ENCODE measurements at regions not wholly inside any gene's neighbourhood (a gene's known extent, or its start where the extent isn't known, plus 50 kb on each side); places are given as distances from the start of the nearest gene placed in this dataset.
"Not testable (repeated sequence)": the region's sequence is repeated elsewhere in the genome, so short reads cannot be mapped to it uniquely, and the experiment has no call there.

DNA sequence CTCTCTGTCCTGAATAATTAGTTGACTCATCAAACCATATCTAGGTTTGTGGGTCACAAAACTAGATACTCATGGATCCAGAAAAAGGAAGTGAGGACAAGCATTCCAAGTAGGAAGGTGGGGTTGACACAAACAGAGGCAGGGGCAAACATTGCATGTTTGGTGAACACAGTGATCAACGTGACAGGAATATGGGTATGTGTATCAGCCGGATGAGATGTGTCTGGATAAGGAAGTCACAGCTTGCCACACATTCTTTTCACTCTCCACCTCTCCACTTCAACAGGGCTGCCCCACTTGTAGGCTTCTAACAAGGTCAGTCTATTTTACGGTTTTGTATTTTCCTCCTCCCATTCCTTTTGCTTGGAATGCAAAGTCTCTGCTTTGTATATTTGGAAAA, 319.0 kb downstream of the CYRIA start:
- Histone ChIP-seq H3K27ac (ENCODE audit: low read depth, low read length) (no peak overlapping the region), H3K4me1 (ENCODE audit: control insufficient read depth, insufficient read depth, low read length) (no peaks in the 10 kb centered on the region), H3K27me3 (ENCODE audit: control insufficient read depth, insufficient read depth, low read length) (no peaks in the 10 kb centered on the region), H3K9ac (ENCODE audit: low read length) (no peak overlapping the region), H3K4me3 (ENCODE audit: low read depth, low read length) (no peak overlapping the region), H3K36me3 (ENCODE audit: control insufficient read depth, insufficient read depth, low read length) (no peaks in the 10 kb centered on the region), H3K9me3 (ENCODE audit: control insufficient read depth, insufficient read depth, low read depth, low read length) (peaks cover 19% of the 10 kb centered on the region)

DNA sequence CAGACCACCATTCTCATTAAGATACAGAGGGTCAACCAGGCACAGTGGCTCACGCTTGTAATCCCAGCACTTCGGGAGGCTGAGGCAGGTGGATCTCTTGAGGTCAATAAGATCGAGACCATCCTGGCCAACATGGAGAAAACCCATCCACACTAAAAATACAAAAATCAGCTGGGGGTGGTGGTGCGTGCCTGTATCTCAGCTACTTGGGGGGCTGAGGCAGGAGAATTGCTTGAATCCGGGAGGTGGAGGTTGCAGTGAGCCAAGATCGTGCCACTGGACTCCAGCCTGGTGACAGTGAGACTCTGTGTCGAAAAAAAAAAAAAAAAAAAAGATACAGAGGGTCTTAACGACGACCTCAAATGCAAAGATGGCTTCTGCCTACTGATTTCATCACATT, 320.4 kb downstream of the CYRIA start:
- H3K9me3 ChIP-seq (ENCODE audit: control insufficient read depth, insufficient read depth, low read depth, low read length); H3K27ac ChIP-seq (ENCODE audit: low read depth, low read length); H3K27me3 ChIP-seq (ENCODE audit: control insufficient read depth, insufficient read depth, low read length); H3K9ac ChIP-seq (ENCODE audit: low read length); H3K4me1 ChIP-seq (ENCODE audit: control insufficient read depth, insufficient read depth, low read length); H3K36me3 ChIP-seq (ENCODE audit: control insufficient read depth, insufficient read depth, low read length); H3K4me3 ChIP-seq (ENCODE audit: low read depth, low read length): not testable (repeated sequence)

DNA sequence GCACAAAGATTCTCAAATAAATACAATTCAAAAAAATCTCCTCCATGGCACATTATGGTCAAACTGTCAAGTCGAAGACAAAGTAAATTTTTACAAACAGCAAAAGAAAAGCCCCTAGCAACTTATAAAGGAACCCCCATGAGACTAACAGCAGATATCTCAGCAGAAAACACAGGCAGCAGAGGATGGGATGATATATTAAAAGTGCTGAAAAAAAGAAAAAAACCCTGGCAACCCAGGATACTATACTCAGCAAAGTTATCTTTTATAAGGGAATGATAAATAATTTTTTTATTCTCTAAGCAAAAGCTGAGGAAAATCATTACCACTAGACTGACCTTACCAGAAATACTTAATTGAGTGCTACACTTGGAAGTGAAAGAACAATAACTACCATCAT, 326.4 kb downstream of the CYRIA start:
- H3K9me3 ChIP-seq (ENCODE audit: control insufficient read depth, insufficient read depth, low read depth, low read length), result no peaks in the 10 kb centered on the region
- H3K4me1 ChIP-seq (ENCODE audit: control insufficient read depth, insufficient read depth, low read length), result peaks cover 11% of the 10 kb centered on the region
- H3K36me3 ChIP-seq (ENCODE audit: control insufficient read depth, insufficient read depth, low read length), result no peaks in the 10 kb centered on the region
- H3K27me3 ChIP-seq (ENCODE audit: control insufficient read depth, insufficient read depth, low read length), result no peaks in the 10 kb centered on the region
- H3K4me3 ChIP-seq (ENCODE audit: low read depth, low read length), result no peak overlapping the region
- no peak overlapping the region for H3K9ac ChIP-seq (ENCODE audit: low read length)
- H3K27ac ChIP-seq (ENCODE audit: low read depth, low read length), result no peak overlapping the region

DNA sequence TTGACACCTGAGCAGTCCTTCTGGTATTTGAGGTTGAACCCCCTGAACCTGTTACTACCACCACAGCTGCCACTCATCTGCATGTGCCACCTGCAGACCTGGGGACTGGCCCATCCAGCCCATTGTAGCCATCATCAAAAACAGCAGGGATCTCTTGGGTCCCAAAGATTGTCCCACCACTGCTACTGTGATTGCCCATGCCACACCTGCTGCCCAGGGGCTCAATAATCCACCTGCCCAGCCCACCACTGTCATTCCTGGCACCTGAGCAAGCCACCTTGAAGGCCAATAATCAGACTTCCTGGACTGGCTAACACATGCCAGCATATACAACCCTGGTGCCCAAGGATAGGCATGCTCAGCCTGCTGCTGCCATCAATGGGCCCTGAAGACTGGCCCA, 327.6 kb downstream of the CYRIA start:
- Histone ChIP-seq H3K9me3 (ENCODE audit: control insufficient read depth, insufficient read depth, low read depth, low read length) (no peaks in the 10 kb centered on the region), H3K36me3 (ENCODE audit: control insufficient read depth, insufficient read depth, low read length) (no peaks in the 10 kb centered on the region), H3K4me3 (ENCODE audit: low read depth, low read length) (no peak overlapping the region), H3K27ac (ENCODE audit: low read depth, low read length) (no peak overlapping the region), H3K4me1 (ENCODE audit: control insufficient read depth, insufficient read depth, low read length) (peaks cover 11% of the 10 kb centered on the region), H3K27me3 (ENCODE audit: control insufficient read depth, insufficient read depth, low read length) (no peaks in the 10 kb centered on the region), H3K9ac (ENCODE audit: low read length) (no peak overlapping the region)

DNA sequence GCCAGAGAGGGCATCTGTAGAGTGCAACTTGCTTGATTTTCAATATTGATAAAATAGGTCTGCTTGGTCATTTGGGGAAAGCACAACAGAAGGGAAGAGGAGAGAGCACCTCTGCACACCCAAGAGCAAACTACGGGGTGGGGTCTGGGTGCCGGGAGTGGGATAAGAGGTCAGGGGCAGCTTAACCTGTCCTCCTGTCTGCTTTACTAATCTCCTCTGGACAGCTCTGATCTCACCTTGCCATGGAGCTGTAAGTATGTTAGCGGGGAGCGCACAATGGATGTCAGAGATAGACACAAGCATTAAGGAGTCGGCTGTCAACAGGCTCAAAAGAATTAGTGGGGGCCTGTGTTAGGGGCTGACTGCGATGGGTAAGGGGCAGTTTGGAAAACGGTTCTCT, 328.7 kb downstream of the CYRIA start:
- no peak overlapping the region for H3K9ac ChIP-seq (ENCODE audit: low read length)
- no peaks in the 10 kb centered on the region for H3K9me3 ChIP-seq (ENCODE audit: control insufficient read depth, insufficient read depth, low read depth, low read length)
- no peak overlapping the region for H3K4me3 ChIP-seq (ENCODE audit: low read depth, low read length)
- H3K27me3 ChIP-seq (ENCODE audit: control insufficient read depth, insufficient read depth, low read length), result no peaks in the 10 kb centered on the region
- peaks cover 11% of the 10 kb centered on the region for H3K4me1 ChIP-seq (ENCODE audit: control insufficient read depth, insufficient read depth, low read length)
- H3K36me3 ChIP-seq (ENCODE audit: control insufficient read depth, insufficient read depth, low read length), result no peaks in the 10 kb centered on the region
- H3K27ac ChIP-seq (ENCODE audit: low read depth, low read length), result no peak overlapping the region

DNA sequence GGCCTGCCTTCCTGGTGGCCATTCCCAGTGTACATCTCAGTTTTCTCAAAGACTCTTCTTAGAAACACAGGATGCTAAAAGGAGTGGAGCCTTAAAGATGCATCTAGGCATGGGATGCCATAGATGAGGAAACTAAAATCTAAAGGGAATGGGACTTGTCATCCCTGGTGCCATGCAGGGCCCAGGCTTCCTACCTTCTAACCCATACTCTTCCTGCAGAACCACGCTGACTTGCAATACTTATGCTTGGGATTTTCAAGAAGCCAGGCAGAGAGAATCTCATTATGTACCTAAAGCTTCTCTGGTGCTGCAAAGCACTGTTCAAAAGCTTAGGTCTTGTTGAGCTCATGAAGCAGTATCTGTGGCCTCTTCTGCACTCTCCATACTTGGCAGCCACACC, 329.1 kb downstream of the CYRIA start:
- H3K4me1 ChIP-seq (ENCODE audit: control insufficient read depth, insufficient read depth, low read length), result peaks cover 14% of the 10 kb centered on the region

DNA sequence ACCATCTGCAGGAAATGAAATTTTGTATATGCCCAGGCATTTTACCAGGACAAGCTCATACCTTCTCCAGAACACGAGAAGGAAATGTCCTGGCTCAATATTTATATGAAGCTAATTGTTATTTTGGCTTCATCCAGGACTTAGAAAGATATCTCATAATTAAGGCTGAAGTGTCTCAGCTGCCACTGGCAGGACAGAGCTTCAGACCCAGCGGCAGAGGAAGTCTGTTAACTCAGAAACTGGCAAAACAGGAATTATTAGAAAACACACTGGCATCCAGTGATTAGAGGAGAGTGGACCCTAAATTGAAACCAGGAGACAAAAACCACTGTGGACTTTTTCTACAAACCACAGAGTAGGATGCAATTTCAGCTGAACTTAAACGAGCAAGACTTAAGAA, 329.7 kb downstream of the CYRIA start:
- Histone ChIP-seq H3K36me3 (ENCODE audit: control insufficient read depth, insufficient read depth, low read length) (no peaks in the 10 kb centered on the region), H3K27ac (ENCODE audit: low read depth, low read length) (no peak overlapping the region), H3K4me1 (ENCODE audit: control insufficient read depth, insufficient read depth, low read length) (peaks cover 20% of the 10 kb centered on the region)

More for the DNA sequence above, 329.1 kb downstream of the CYRIA start:
- H3K36me3 ChIP-seq (ENCODE audit: control insufficient read depth, insufficient read depth, low read length), result no peaks in the 10 kb centered on the region
- H3K27me3 ChIP-seq (ENCODE audit: control insufficient read depth, insufficient read depth, low read length), result no peaks in the 10 kb centered on the region
- H3K9ac ChIP-seq (ENCODE audit: low read length), result no peak overlapping the region
- H3K27ac ChIP-seq (ENCODE audit: low read depth, low read length), result no peak overlapping the region
- H3K9me3 ChIP-seq (ENCODE audit: control insufficient read depth, insufficient read depth, low read depth, low read length), result no peaks in the 10 kb centered on the region
- H3K4me3 ChIP-seq (ENCODE audit: low read depth, low read length), result no peak overlapping the region

DNA sequence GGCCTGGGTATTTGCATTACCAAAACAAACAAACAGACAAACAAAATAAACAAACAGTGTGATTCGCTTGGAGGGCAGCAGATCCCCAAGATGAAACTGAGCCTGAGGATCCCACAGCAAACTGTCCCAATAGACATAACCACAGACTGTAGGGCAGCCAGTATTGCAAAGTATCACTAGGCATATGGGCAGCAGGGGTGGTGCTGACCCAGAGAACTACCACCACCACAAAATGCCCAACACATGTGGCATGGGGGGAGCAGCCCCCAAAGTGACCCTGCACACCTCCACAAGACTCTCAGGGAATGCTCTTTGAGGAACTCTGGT, 330.1 kb downstream of the CYRIA start:
- Histone ChIP-seq H3K4me1 (ENCODE audit: control insufficient read depth, insufficient read depth, low read length) (peaks cover 23% of the 10 kb centered on the region), H3K27ac (ENCODE audit: low read depth, low read length) (no peak overlapping the region), H3K27me3 (ENCODE audit: control insufficient read depth, insufficient read depth, low read length) (no peaks in the 10 kb centered on the region), H3K9me3 (ENCODE audit: control insufficient read depth, insufficient read depth, low read depth, low read length) (no peaks in the 10 kb centered on the region), H3K4me3 (ENCODE audit: low read depth, low read length) (no peak overlapping the region), H3K9ac (ENCODE audit: low read length) (no peak overlapping the region), H3K36me3 (ENCODE audit: control insufficient read depth, insufficient read depth, low read length) (no peaks in the 10 kb centered on the region)

More for the DNA sequence above, 329.7 kb downstream of the CYRIA start:
- Histone ChIP-seq H3K9me3 (ENCODE audit: control insufficient read depth, insufficient read depth, low read depth, low read length) (no peaks in the 10 kb centered on the region), H3K27me3 (ENCODE audit: control insufficient read depth, insufficient read depth, low read length) (no peaks in the 10 kb centered on the region), H3K9ac (ENCODE audit: low read length) (no peak overlapping the region), H3K4me3 (ENCODE audit: low read depth, low read length) (no peak overlapping the region)

DNA sequence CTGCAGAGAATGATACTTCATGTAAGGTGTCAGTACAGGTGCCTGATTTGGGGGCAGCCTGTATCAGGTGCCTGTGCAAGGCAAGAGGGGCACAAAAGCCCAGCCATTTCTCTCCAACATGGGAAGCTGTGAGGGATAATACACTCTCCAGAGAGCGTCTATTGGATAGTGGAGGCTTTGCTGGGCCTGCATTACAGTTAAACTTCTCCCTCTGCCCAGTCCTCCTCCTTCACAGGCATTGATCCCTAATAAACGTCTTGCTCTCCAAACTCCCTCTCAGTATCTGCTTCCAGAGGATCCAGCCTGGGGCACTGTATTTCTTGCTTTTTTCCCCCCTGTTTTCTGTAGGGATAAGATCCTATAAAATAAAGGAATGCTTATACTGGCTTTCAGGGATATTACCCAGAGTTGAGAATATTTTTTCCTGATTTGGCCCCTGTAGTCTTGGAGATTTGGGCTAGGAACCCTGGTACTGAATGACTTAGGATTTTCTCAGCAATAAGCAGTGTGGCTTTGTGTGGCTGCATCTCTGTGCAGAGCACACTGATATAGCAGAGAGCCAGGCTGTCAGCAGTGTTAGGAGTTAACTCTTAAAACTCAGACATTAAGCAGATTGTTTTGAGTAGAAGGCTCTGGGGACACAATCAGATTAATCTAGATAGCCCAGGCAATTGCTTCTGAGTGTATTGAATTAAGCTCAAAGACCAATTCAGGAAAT, 330.6 kb downstream of the CYRIA start:
- H3K9ac ChIP-seq (ENCODE audit: low read length), result no peak overlapping the region
- H3K4me1 ChIP-seq (ENCODE audit: control insufficient read depth, insufficient read depth, low read length), result peaks cover 26% of the 10 kb centered on the region
- no peaks in the 10 kb centered on the region for H3K36me3 ChIP-seq (ENCODE audit: control insufficient read depth, insufficient read depth, low read length)
- H3K27me3 ChIP-seq (ENCODE audit: control insufficient read depth, insufficient read depth, low read length), result no peaks in the 10 kb centered on the region
- H3K9me3 ChIP-seq (ENCODE audit: control insufficient read depth, insufficient read depth, low read depth, low read length), result no peaks in the 10 kb centered on the region
- no peak overlapping the region for H3K4me3 ChIP-seq (ENCODE audit: low read depth, low read length)
- no peak overlapping the region for H3K27ac ChIP-seq (ENCODE audit: low read depth, low read length)

DNA sequence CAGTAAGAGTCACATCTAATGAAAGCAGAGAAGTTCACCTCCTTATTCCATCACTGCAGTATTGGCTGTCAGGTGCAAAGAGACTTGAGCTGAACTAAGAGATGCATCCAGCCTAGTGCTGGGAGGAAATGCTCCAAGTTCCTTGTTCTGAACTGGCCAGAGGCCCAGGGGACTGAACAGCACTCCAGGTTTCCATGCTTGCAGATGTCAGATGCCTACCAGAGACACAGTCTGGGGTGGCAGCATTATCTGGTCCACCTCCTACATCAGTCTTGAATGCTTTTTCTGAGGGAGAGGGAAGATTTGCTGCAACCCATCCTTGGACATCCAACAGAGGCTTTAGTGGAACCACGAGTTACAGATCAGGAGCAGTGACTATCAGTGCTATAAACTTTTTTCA, 331.3 kb downstream of the CYRIA start:
- Histone ChIP-seq H3K4me3 (ENCODE audit: low read depth, low read length) (no peak overlapping the region), H3K9ac (ENCODE audit: low read length) (no peak overlapping the region), H3K36me3 (ENCODE audit: control insufficient read depth, insufficient read depth, low read length) (no peaks in the 10 kb centered on the region), H3K27ac (ENCODE audit: low read depth, low read length) (no peak overlapping the region), H3K9me3 (ENCODE audit: control insufficient read depth, insufficient read depth, low read depth, low read length) (no peaks in the 10 kb centered on the region), H3K27me3 (ENCODE audit: control insufficient read depth, insufficient read depth, low read length) (no peaks in the 10 kb centered on the region), H3K4me1 (ENCODE audit: control insufficient read depth, insufficient read depth, low read length) (peaks cover 33% of the 10 kb centered on the region)

DNA sequence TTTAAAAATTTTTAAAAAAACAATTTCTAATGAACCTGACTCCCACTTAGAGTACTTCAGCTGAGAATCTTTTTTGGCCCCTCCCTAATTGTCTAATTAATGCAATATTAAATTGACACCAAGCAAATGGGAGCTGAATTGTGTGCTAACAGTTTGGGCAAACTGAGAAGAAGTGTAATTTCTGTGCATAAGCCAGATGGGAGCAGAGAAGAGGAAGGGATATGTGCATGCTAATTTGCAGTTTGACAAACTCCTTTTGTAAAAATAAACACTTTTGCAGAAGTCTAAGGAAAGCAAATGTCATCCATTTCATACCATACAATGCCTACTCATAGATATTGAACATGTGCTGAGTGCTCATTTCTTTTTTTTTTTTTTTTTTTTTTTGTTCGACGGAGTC, 332.0 kb downstream of the CYRIA start:
- no peak overlapping the region for H3K9ac ChIP-seq (ENCODE audit: low read length)
- no peak overlapping the region for H3K27ac ChIP-seq (ENCODE audit: low read depth, low read length)
- H3K36me3 ChIP-seq (ENCODE audit: control insufficient read depth, insufficient read depth, low read length), result no peaks in the 10 kb centered on the region
- H3K27me3 ChIP-seq (ENCODE audit: control insufficient read depth, insufficient read depth, low read length), result no peaks in the 10 kb centered on the region
- no peaks in the 10 kb centered on the region for H3K9me3 ChIP-seq (ENCODE audit: control insufficient read depth, insufficient read depth, low read depth, low read length)
- no peak overlapping the region for H3K4me3 ChIP-seq (ENCODE audit: low read depth, low read length)
- peaks cover 38% of the 10 kb centered on the region for H3K4me1 ChIP-seq (ENCODE audit: control insufficient read depth, insufficient read depth, low read length)
